Endothelial cell of umbilical vein (primary cell): ENCODE measurements at regions not wholly inside any gene's neighbourhood (a gene's known extent, or its start where the extent isn't known, plus 50 kb on each side); places are given as distances from the start of the nearest gene placed in this dataset.

Experiments
- CTCF ChIP-seq, 2 donors: IDR thresholded peaks; 1 replicate in 1 of 2; 2 replicates in 1 of 2; pipeline ENCODE4 v1.5.1; 2011; ENCODE audit warnings: low read length in 2 of 2, mild to moderate bottlenecking in 2 of 2, moderate library complexity in 2 of 2, control low read depth in 1 of 2, inconsistent platforms in 1 of 2, low read depth in 1 of 2; ENCODE audit not compliant: insufficient read depth in 1 of 2; ENCODE audit errors: extremely low read depth in 1 of 2
- POLR2A ChIP-seq: IDR thresholded peaks from 2 replicates; pipeline ENCODE4 v1.6.1; 2012; ENCODE audit warnings: low read depth, mild to moderate bottlenecking, control low read depth, low read length

DNA sequence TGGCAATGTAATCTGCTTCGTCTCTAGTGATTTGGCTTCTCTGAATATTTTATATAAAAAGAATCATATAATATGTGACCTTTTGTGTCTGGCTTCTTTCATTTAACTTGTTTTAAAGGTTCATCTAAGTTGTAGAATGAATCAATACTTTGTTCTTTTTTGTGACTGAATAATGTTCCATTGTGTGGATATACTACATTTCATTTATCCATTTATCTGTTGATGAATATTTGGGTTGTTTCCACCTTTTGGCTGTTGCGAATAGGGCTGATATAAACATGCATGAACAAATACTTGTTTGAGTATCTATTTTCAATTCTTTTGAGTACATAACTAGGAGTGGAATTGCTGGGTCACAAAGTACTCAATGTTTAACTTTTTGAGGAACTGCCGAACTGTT lies 63.8 kb upstream of the TNP1 start:
- TF ChIP-seq CTCF (IDR thresholded peaks at IDR 0.05; ENCODE audit: extremely low read depth in 1 of 2, insufficient read depth in 1 of 2, low read depth in 1 of 2, low read length in 2 of 2) (no peak), POLR2A (no peak)
